HCT116 (cell line): ENCODE measurements at regions not wholly inside any gene's neighbourhood (a gene's known extent, or its start where the extent isn't known, plus 50 kb on each side); places are given as distances from the start of the nearest gene placed in this dataset.

Experiments used
- ATAC-seq: fragments of 200-7000 bp; cut with Tn5 transposase; 2 replicates; pipeline ENCODE4 v1.9.1; 2020; ENCODE audit warnings: mild to moderate bottlenecking, moderate library complexity
- BruUV-seq: library from RNA; stranded (reverse); fragments of 400-500 nt; replicated peaks from 2 replicates; lab custom pipeline; 2021; lab: Mats Ljungman, UMichigan
- CTCF ChIA-PET: fragments of 300-600 bp; sonication (Branson Sonifier 250); formaldehyde crosslinking; loops from one replicate; lab custom pipeline; 2021; ENCODE audit warnings: antibody characterized with exemption; lab: Charles Lee
- POLR2A ChIA-PET: fragments of 300-600, 350-600 bp; sonication (Branson Sonifier 250); formaldehyde crosslinking; loops from one replicate; lab custom pipeline; 2021; ENCODE audit warnings: antibody characterized with exemption; lab: Charles Lee
- RAD21 ChIA-PET, 2 experiments: fragments of 300-600 bp; sonication (Branson Sonifier 250); formaldehyde crosslinking; loops; one replicate each; lab custom pipeline; 2023; ENCODE audit warnings: low total read pairs in 2 of 2; ENCODE audit not compliant: uncharacterized antibody in 2 of 2, unreplicated experiment in 2 of 2, low non-redundant PET in 1 of 2; lab: Charles Lee
- DNase-seq: peaks from one replicate; pipeline ENCODE4 v3.0.0-alpha.2; 2010; ENCODE audit warnings: low read depth, low spot score
- H2AFZ ChIP-seq: fragments of 200-600 bp; shearing (Covaris generic), sonication (generic); 2 replicates; pipeline ENCODE4 v1.6.1; 2017; ENCODE audit warnings: low read depth, mixed run types, mixed read lengths, antibody characterized with exemption, low read length; ENCODE audit not compliant: poor library complexity, severe bottlenecking
- H3K27ac ChIP-seq: 2 replicates; pipeline ENCODE4 v1.5.1; 2012; ENCODE audit warnings: low read depth, low read length
- H3K27me3 ChIP-seq: fragments of 200-600 bp; sonication (generic); 2 replicates; pipeline ENCODE4 v1.6.1; 2016; ENCODE audit warnings: mixed run types, low read length, mixed read lengths; ENCODE audit not compliant: insufficient read depth
- H3K36me3 ChIP-seq, 2 experiments: fragments of 200-500 bp in 1 of 2; fragments of 200-600 bp in 1 of 2; sonication (Bioruptor generic) in 1 of 2; sonication (generic) in 1 of 2; 2 replicates each; pipeline versions ENCODE4 v1.5.1 to v1.6.1; 2014 to 2016; ENCODE audit warnings: low read length in 2 of 2, inconsistent platforms in 1 of 2, mixed read lengths in 1 of 2, mixed run types in 1 of 2; ENCODE audit not compliant: insufficient read depth in 2 of 2, control insufficient read depth in 1 of 2
- H3K4me1 ChIP-seq, 2 experiments: fragments of 200-600 bp in 1 of 2; sonication (generic) in 1 of 2; 2 replicates each; pipeline versions ENCODE4 v1.5.1 to v1.6.1; 2012 to 2017; ENCODE audit warnings: low read length in 2 of 2, inconsistent platforms in 1 of 2, mild to moderate bottlenecking in 1 of 2, mixed read lengths in 1 of 2, mixed run types in 1 of 2, moderate library complexity in 1 of 2; ENCODE audit not compliant: insufficient read depth in 2 of 2, control insufficient read depth in 1 of 2
- H3K4me2 ChIP-seq: fragments of 200-600 bp; sonication (generic); 2 replicates; pipeline ENCODE4 v1.6.1; 2017; ENCODE audit warnings: mixed run types, low read length, mixed read lengths
- H3K4me3 ChIP-seq, 2 experiments: fragments of 200-600 bp in 1 of 2; sonication (generic) in 1 of 2; replicated peaks in 1 of 2; 2 replicates each; pipeline ENCODE4 v1.5.1; 2011 to 2016; ENCODE audit warnings: low read length in 2 of 2, control low read depth in 1 of 2, low read depth in 1 of 2, mild to moderate bottlenecking in 1 of 2, mixed read lengths in 1 of 2, mixed run types in 1 of 2
- H3K79me2 ChIP-seq: fragments of 200-600 bp; sonication (generic); 2 replicates; pipeline ENCODE4 v1.6.1; 2017; ENCODE audit warnings: mild to moderate bottlenecking, mixed run types, low read length, moderate library complexity, mixed read lengths; ENCODE audit not compliant: insufficient read depth
- H3K9ac ChIP-seq: fragments of 200-600 bp; sonication (generic); 2 replicates; pipeline ENCODE4 v1.6.1; 2016; ENCODE audit warnings: low read length, mixed read lengths
- H3K9me2 ChIP-seq: fragments of 200-600 bp; sonication (generic), shearing (Covaris generic); 2 replicates; pipeline ENCODE4 v1.6.1; 2017; ENCODE audit warnings: mixed run types, mild to moderate bottlenecking, moderate library complexity; ENCODE audit not compliant: insufficient read depth
- H3K9me3 ChIP-seq, 2 experiments: fragments of 200-500 bp in 1 of 2; fragments of 200-600 bp in 1 of 2; sonication (Bioruptor generic) in 1 of 2; sonication (generic) in 1 of 2; 2 replicates each; pipeline ENCODE4 v1.6.1; 2014 to 2017; ENCODE audit warnings: low read length in 2 of 2, mixed read lengths in 2 of 2, inconsistent platforms in 1 of 2, low read depth in 1 of 2, mild to moderate bottlenecking in 1 of 2, mixed run types in 1 of 2, moderate library complexity in 1 of 2; ENCODE audit not compliant: control insufficient read depth in 1 of 2, insufficient read depth in 1 of 2
- H4K20me1 ChIP-seq: fragments of 200-600 bp; sonication (generic), shearing (Covaris generic); 2 replicates; pipeline ENCODE4 v1.6.1; 2017; ENCODE audit warnings: mixed run types, mild to moderate bottlenecking, moderate library complexity; ENCODE audit not compliant: insufficient read depth
- ATF3 ChIP-seq: IDR thresholded peaks from 2 replicates; pipeline ENCODE4 v1.6.1; 2012
- CBX3 ChIP-seq: IDR thresholded peaks from 2 replicates; pipeline ENCODE4 v1.6.1; 2012; ENCODE audit warnings: low read depth
- CEBPB ChIP-seq: IDR thresholded peaks from 2 replicates; pipeline ENCODE4 v1.6.1; 2012; ENCODE audit warnings: low read depth
- ELF1 ChIP-seq: IDR thresholded peaks from 2 replicates; pipeline ENCODE4 v1.6.1; 2012; ENCODE audit warnings: low read depth, borderline replicate concordance
- EZH2phosphoT487 ChIP-seq: fragments of 200-600 bp; IDR thresholded peaks from 2 replicates; pipeline ENCODE4 v1.6.1; 2018; ENCODE audit warnings: antibody characterized with exemption, borderline replicate concordance
- FOSL1 ChIP-seq: IDR thresholded peaks from 2 replicates; pipeline ENCODE4 v1.6.1; 2012; ENCODE audit warnings: low read depth
- MAX ChIP-seq: IDR thresholded peaks from 2 replicates; pipeline ENCODE4 v1.6.1; 2012
- POLR2A ChIP-seq: IDR thresholded peaks from 2 replicates; pipeline ENCODE4 v1.7.0; 2011; ENCODE audit warnings: borderline replicate concordance; ENCODE audit not compliant: insufficient read depth, insufficient read length; ENCODE audit errors: extremely low read depth
- POLR2AphosphoS5 ChIP-seq: IDR thresholded peaks from 2 replicates; pipeline ENCODE4 v1.6.1; 2011; ENCODE audit warnings: mild to moderate bottlenecking, low read depth, low read length, moderate library complexity
- RAD21 ChIP-seq: IDR thresholded peaks from 2 replicates; pipeline ENCODE4 v1.6.1; 2012; ENCODE audit warnings: low read depth, mild to moderate bottlenecking
- REST ChIP-seq: IDR thresholded peaks from 2 replicates; pipeline ENCODE4 v1.6.1; 2012; ENCODE audit warnings: low read depth
- SRF ChIP-seq: IDR thresholded peaks from 2 replicates; pipeline ENCODE4 v1.6.1; 2012; ENCODE audit warnings: low read depth
- YY1 ChIP-seq: IDR thresholded peaks from 2 replicates; pipeline ENCODE4 v1.6.1; 2011; ENCODE audit warnings: low read length, low read depth, moderate library complexity, mild to moderate bottlenecking; ENCODE audit not compliant: insufficient replicate concordance; ENCODE audit errors: extremely low read depth
- ZBTB33 ChIP-seq: IDR thresholded peaks from 2 replicates; pipeline ENCODE4 v1.6.1; 2011; ENCODE audit warnings: mild to moderate bottlenecking, low read length, moderate library complexity; ENCODE audit not compliant: insufficient replicate concordance; ENCODE audit errors: extremely low read depth
- intact Hi-C: fragments of 100-400 bp; cut with micrococcal nuclease; formaldehyde crosslinking; loops from 2 replicates; pipeline ENCODE4 v1.10.0; 2022

- no peaks in the 10 kb centered on the region; a peak in 1 of 4 replicates for H3K36me3 ChIP-seq
- H2AFZ ChIP-seq = no peak overlapping the region
- no peak for TF ChIP-seq SRF
- TF ChIP-seq POLR2A = no peak
- TF ChIP-seq REST = no peak
- TF ChIP-seq, all 23 proteins: peak for 0
- Histone ChIP-seq H3K9me3 (peaks cover 3 to 13% of the 10 kb centered on the region in 2 experiments; a peak in 2 of 4 replicates), H3K4me2 (no peak overlapping the region), H3K9me2 (no peaks in the 10 kb centered on the region), H3K79me2 (no peaks in the 10 kb centered on the region), H3K27me3 (no peaks in the 10 kb centered on the region), H3K27ac (no peak overlapping the region), H4K20me1 (no peaks in the 10 kb centered on the region), H3K4me1 (no peaks in the 10 kb centered on the region), H3K9ac (no peak overlapping the region), H3K4me3 (no peak overlapping the region)
- no TSS peak for BruUV-seq
- DNase-seq (no peak), ATAC-seq (no peak)
- POLR2A ChIA-PET = no interaction called here
- RAD21 ChIA-PET = no interaction called here
- CTCF ChIA-PET = no interaction called here
- intact Hi-C loops = no loop called here
Measured at GRCh38 chr3:76969996-76970615, 69.8 kb upstream of the ROBO2 start.

GRCh38 chr3:76972624-76973296 is 67.1 kb upstream of the ROBO2 start:
- no peak overlapping the region for H3K27ac ChIP-seq
- ChIA-PET POLR2A (no interaction called here), CTCF (no interaction called here), RAD21 (no interaction called here)
- no peak overlapping the region for H2AFZ ChIP-seq
- H3K27me3 ChIP-seq = no peaks in the 10 kb centered on the region
- intact Hi-C loops = no loop called here
- no TSS peak for BruUV-seq
- ATAC-seq (no peak), DNase-seq (no peak)
- no peak overlapping the region for H3K4me3 ChIP-seq
- no peaks in the 10 kb centered on the region for H3K9me2 ChIP-seq
- no peaks in the 10 kb centered on the region for H4K20me1 ChIP-seq
- no peak overlapping the region for H3K9ac ChIP-seq
- H3K79me2 ChIP-seq = no peaks in the 10 kb centered on the region
- H3K4me1 ChIP-seq = no peaks in the 10 kb centered on the region
- H3K9me3 ChIP-seq = peaks cover 0 to 4% of the 10 kb centered on the region in 2 experiments; a peak in 2 of 4 replicates
- H3K36me3 ChIP-seq = no peaks in the 10 kb centered on the region; a peak in 1 of 4 replicates
- no peak overlapping the region for H3K4me2 ChIP-seq
- TF ChIP-seq CEBPB (no peak), ATF3 (no peak), ELF1 (no peak), MAX (no peak), RAD21 (no peak), EZH2phosphoT487 (no peak), POLR2AphosphoS5 (no peak), YY1 (no peak), ZBTB33 (no peak), CBX3 (no peak), FOSL1 (no peak)
